ENCODE measurements at regions not wholly inside any gene's neighbourhood (a gene's known extent, or its start where the extent isn't known, plus 50 kb on each side); places are given as distances from the start of the nearest gene placed in this dataset.

GRCh38 chr1:79657951-79658658 is 651.6 kb upstream of the ADGRL4 start:
- TF ChIP-seq CTCF (conservative IDR thresholded peaks at IDR 0.05) = no peak

GRCh38 chr1:79655876-79656275 is 649.3 kb upstream of the ADGRL4 start:
- TF ChIP-seq CTCF (conservative IDR thresholded peaks at IDR 0.05) = no peak
- no peak overlapping the region for H3K27ac ChIP-seq

More at GRCh38 chr1:79657951-79658658, 651.6 kb upstream of the ADGRL4 start:
- no peak overlapping the region for H3K27ac ChIP-seq

GRCh38 chr1:79652426-79652825 is 645.9 kb upstream of the ADGRL4 start:
- H3K27ac ChIP-seq = no peak overlapping the region

GRCh38 chr1:79648126-79648525 is 641.6 kb upstream of the ADGRL4 start:
- TF ChIP-seq CTCF (conservative IDR thresholded peaks at IDR 0.05) = no peak

More at GRCh38 chr1:79652426-79652825, 645.9 kb upstream of the ADGRL4 start:
- TF ChIP-seq CTCF (conservative IDR thresholded peaks at IDR 0.05) = no peak

GRCh38 chr1:79646880-79647279 is 640.4 kb upstream of the ADGRL4 start:
- peak overlapping the region; percentile 32; the same call in 1 of the 2 replicates for H3K27ac ChIP-seq
- no peak for TF ChIP-seq CTCF (conservative IDR thresholded peaks at IDR 0.05)

More at GRCh38 chr1:79648126-79648525, 641.6 kb upstream of the ADGRL4 start:
- H3K27ac ChIP-seq = no peak overlapping the region

- no peak overlapping the region for H3K27ac ChIP-seq
- TF ChIP-seq CTCF (conservative IDR thresholded peaks at IDR 0.05) = no peak
Measured at GRCh38 chr1:79638382-79638781, 631.9 kb upstream of the ADGRL4 start.

GRCh38 chr1:79633456-79633855 is 626.9 kb upstream of the ADGRL4 start:
- no peak overlapping the region for H3K27ac ChIP-seq

More at GRCh38 chr1:79633456-79633855, 626.9 kb upstream of the ADGRL4 start:
- no peak for TF ChIP-seq CTCF (conservative IDR thresholded peaks at IDR 0.05)
